ENCODE measurements at regions not wholly inside any gene's neighbourhood (a gene's known extent, or its start where the extent isn't known, plus 50 kb on each side); places are given as distances from the start of the nearest gene placed in this dataset.

GRCh38 chr11:81585390-81585933, 1148.2 kb downstream of the FAM181B start:
- TF ChIP-seq KDM1A (IDR thresholded peaks at IDR 0.05; ENCODE audit: borderline replicate concordance, low read length) = no peak
- TF ChIP-seq CTCF (IDR thresholded peaks at IDR 0.05; ENCODE audit: control extremely low read depth in 1 of 3, insufficient read depth in 1 of 3, low read depth in 1 of 3, low read length in 3 of 3) = no peak
- no peak for TF ChIP-seq SP1 (IDR thresholded peaks at IDR 0.05; ENCODE audit: low read depth, low read length)
- TF ChIP-seq EP300 (IDR thresholded peaks at IDR 0.05; ENCODE audit: borderline replicate concordance in 1 of 2, low read depth in 2 of 2, low read length in 2 of 2) = no peak
- TF ChIP-seq GABPA (IDR thresholded peaks at IDR 0.05; ENCODE audit: borderline replicate concordance, insufficient read depth, low read length) = no peak
- no peak for TF ChIP-seq SIN3A (conservative IDR thresholded peaks at IDR 0.05 in 1 of 2, IDR thresholded peaks at IDR 0.05 in 1 of 2; ENCODE audit: low read depth in 1 of 2, low read length in 2 of 2)
- no peak for TF ChIP-seq MAFK (IDR thresholded peaks at IDR 0.05; ENCODE audit: low read depth, low read length)
- TF ChIP-seq POLR2A (IDR thresholded peaks at IDR 0.05; ENCODE audit: control extremely low read depth in 1 of 2, low read depth in 2 of 2, low read length in 2 of 2) = no peak
- no peak for TF ChIP-seq POU5F1 (IDR thresholded peaks at IDR 0.05; ENCODE audit: low read depth, low read length)

Measured in H1 (cell line).